GM12892 (cell line): ENCODE measurements at regions not wholly inside any gene's neighbourhood (a gene's known extent, or its start where the extent isn't known, plus 50 kb on each side); places are given as distances from the start of the nearest gene placed in this dataset.

Experiments used
- POLR2A ChIP-seq: IDR thresholded peaks from 2 replicates; pipeline ENCODE4 v1.6.1; 2011; ENCODE audit warnings: low read depth, low read length, control low read depth
- POLR2AphosphoS5 ChIP-seq: IDR thresholded peaks from 2 replicates; pipeline ENCODE4 v1.6.1; 2011; ENCODE audit warnings: low read depth, low read length, control low read depth
- TAF1 ChIP-seq: IDR thresholded peaks from 2 replicates; pipeline ENCODE4 v1.6.1; 2011; ENCODE audit warnings: low read depth, mild to moderate bottlenecking, control low read depth, low read length, borderline replicate concordance

DNA sequence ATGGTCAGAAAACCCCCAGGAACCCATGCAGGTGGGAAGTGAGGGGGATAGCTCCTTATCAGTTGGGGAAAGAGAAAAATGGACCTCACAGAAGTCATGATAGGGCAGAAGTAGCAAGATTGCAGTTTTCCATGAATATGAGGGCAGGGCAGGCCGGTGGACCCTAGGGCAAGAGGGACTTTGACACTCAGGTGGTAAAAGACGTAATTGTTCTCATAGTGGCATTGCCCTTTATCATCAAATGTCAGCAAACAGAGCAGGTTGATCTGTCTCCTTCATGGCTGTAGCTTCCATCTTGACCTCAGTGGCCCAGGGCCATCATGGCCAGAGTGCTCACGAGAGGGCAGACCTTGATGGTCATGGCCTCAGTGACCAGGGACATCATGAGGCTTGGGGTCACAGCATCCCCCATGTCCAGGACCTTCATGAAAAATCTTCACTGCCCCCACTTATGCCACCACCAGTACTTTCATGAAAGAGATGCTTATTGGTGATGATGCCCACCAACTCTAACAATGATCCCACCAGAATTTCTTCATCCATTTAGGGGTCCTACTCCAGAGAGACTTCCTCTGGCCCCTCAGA, 127.1 kb downstream of the SNX19 start:
- TF ChIP-seq POLR2AphosphoS5 (no peak), TAF1 (no peak), POLR2A (no peak)
